ENCODE measurements at regions not wholly inside any gene's neighbourhood (a gene's known extent, or its start where the extent isn't known, plus 50 kb on each side); places are given as distances from the start of the nearest gene placed in this dataset.

DNA sequence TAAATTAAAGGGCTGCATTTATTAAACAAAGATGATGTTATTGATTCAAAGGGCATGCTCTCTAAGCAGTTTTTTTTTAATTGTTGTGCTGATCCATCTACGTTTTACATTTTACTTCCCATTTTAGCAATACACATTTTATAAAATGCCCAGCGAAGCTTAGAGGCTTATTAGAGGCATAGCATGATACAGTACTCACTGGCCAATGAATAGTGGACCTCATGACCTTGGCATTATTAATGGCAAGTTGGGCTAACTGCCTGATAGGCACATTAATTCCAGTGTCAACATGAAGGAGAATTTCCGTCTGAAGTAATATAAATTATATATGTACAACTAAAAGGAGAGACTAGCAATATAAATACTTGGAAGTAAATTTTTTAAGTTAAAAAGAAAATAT lies 837.2 kb downstream of the EFNA5 start:
- H3K9me3 ChIP-seq (ENCODE audit: control insufficient read depth, insufficient read depth, low read length): no peaks in the 10 kb centered on the region
- no peaks in the 10 kb centered on the region for H3K27me3 ChIP-seq (ENCODE audit: control insufficient read depth, insufficient read depth, low read length)
- TF ChIP-seq, protein P1, sequence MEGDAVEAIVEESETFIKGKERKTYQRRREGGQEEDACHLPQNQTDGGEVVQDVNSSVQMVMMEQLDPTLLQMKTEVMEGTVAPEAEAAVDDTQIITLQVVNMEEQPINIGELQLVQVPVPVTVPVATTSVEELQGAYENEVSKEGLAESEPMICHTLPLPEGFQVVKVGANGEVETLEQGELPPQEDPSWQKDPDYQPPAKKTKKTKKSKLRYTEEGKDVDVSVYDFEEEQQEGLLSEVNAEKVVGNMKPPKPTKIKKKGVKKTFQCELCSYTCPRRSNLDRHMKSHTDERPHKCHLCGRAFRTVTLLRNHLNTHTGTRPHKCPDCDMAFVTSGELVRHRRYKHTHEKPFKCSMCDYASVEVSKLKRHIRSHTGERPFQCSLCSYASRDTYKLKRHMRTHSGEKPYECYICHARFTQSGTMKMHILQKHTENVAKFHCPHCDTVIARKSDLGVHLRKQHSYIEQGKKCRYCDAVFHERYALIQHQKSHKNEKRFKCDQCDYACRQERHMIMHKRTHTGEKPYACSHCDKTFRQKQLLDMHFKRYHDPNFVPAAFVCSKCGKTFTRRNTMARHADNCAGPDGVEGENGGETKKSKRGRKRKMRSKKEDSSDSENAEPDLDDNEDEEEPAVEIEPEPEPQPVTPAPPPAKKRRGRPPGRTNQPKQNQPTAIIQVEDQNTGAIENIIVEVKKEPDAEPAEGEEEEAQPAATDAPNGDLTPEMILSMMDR (IDR thresholded peaks at IDR 0.05; ENCODE audit: low read depth, low read length): no peak
- no peak for DNase-seq (ENCODE audit: low read depth, low spot score)
- no peak overlapping the region for H3K4me3 ChIP-seq (ENCODE audit: low read depth, low read length)
- H3K27ac ChIP-seq (ENCODE audit: low read depth, low read length): no peak overlapping the region
- POLR2A ChIA-PET: no interaction called here
- CTCF ChIA-PET: no interaction called here

GRCh38 chr5:106827061-106827460 lies 843.7 kb downstream of the EFNA5 start:
- peak; percentile 2 for DNase-seq (ENCODE audit: low read depth, low spot score)
- Histone ChIP-seq H3K9me3 (ENCODE audit: control insufficient read depth, insufficient read depth, low read length) (no peaks in the 10 kb centered on the region), H3K27ac (ENCODE audit: low read depth, low read length) (no peak overlapping the region), H3K4me3 (ENCODE audit: low read depth, low read length) (no peak overlapping the region), H3K27me3 (ENCODE audit: control insufficient read depth, insufficient read depth, low read length) (no peaks in the 10 kb centered on the region)
- POLR2A ChIA-PET: no interaction called here
- TF ChIP-seq, protein P1 (IDR thresholded peaks at IDR 0.05; ENCODE audit: low read depth, low read length): no peak
- CTCF ChIA-PET: no interaction called here

GRCh38 chr5:106825374-106825773 lies 845.4 kb downstream of the EFNA5 start:
- Histone ChIP-seq H3K27me3 (ENCODE audit: control insufficient read depth, insufficient read depth, low read length) (no peaks in the 10 kb centered on the region), H3K27ac (ENCODE audit: low read depth, low read length) (no peak overlapping the region), H3K4me3 (ENCODE audit: low read depth, low read length) (no peak overlapping the region), H3K9me3 (ENCODE audit: control insufficient read depth, insufficient read depth, low read length) (no peaks in the 10 kb centered on the region)
- ChIA-PET POLR2A (no interaction called here), CTCF (no interaction called here)
- TF ChIP-seq, protein P1 (IDR thresholded peaks at IDR 0.05; ENCODE audit: low read depth, low read length): no peak
- no peak for DNase-seq (ENCODE audit: low read depth, low spot score)

GRCh38 chr5:106822851-106823250 lies 847.9 kb downstream of the EFNA5 start:
- no peak overlapping the region for H3K27ac ChIP-seq (ENCODE audit: low read depth, low read length)
- CTCF ChIA-PET: no interaction called here
- no peak overlapping the region for H3K4me3 ChIP-seq (ENCODE audit: low read depth, low read length)
- H3K9me3 ChIP-seq (ENCODE audit: control insufficient read depth, insufficient read depth, low read length): no peaks in the 10 kb centered on the region
- DNase-seq (ENCODE audit: low read depth, low spot score): no peak
- no peaks in the 10 kb centered on the region for H3K27me3 ChIP-seq (ENCODE audit: control insufficient read depth, insufficient read depth, low read length)
- TF ChIP-seq, protein P1 (IDR thresholded peaks at IDR 0.05; ENCODE audit: low read depth, low read length): no peak
- POLR2A ChIA-PET: interaction anchor here (0.7 kb wide), 1 partner anchor 67 kb away, joined by 3 read pairs; no protein-coding TSS in a partner anchor

GRCh38 chr5:106818552-106818951 lies 852.2 kb downstream of the EFNA5 start:
- Histone ChIP-seq H3K4me3 (ENCODE audit: low read depth, low read length) (no peak overlapping the region), H3K27ac (ENCODE audit: low read depth, low read length) (no peak overlapping the region), H3K9me3 (ENCODE audit: control insufficient read depth, insufficient read depth, low read length) (no peaks in the 10 kb centered on the region), H3K27me3 (ENCODE audit: control insufficient read depth, insufficient read depth, low read length) (no peaks in the 10 kb centered on the region)
- TF ChIP-seq, protein P1 (IDR thresholded peaks at IDR 0.05; ENCODE audit: low read depth, low read length): no peak
- CTCF ChIA-PET: no interaction called here
- POLR2A ChIA-PET: no interaction called here
- no peak for DNase-seq (ENCODE audit: low read depth, low spot score)
